HG03575 (cell line): ENCODE measurements at regions not wholly inside any gene's neighbourhood (a gene's known extent, or its start where the extent isn't known, plus 50 kb on each side); places are given as distances from the start of the nearest gene placed in this dataset.
A peak's percentile ranks its signal among the peaks of the same experiment; 100 is the strongest.

Experiments
- ATAC-seq: cut with Tn5 transposase; IDR thresholded peaks from one replicate; pipeline ENCODE4 v1.9.1; 2021; ENCODE audit not compliant: unreplicated experiment, insufficient number of reproducible peaks, low FRiP score; ENCODE audit errors: extremely low read depth

- no peak for ATAC-seq
These were observed 508.0 kb downstream of the MDFIC start for GRCh38 chr7:115429918-115430317.

GRCh38 chr7:115417662-115418061 is 495.8 kb downstream of the MDFIC start:
- ATAC-seq, result no peak

- ATAC-seq, result peak; percentile 98
These were observed 489.2 kb downstream of the MDFIC start for GRCh38 chr7:115410972-115411686.

- no peak for ATAC-seq
These were observed 488.5 kb downstream of the MDFIC start for GRCh38 chr7:115410434-115410820.

- no peak for ATAC-seq
These were observed 488.0 kb downstream of the MDFIC start for GRCh38 chr7:115409682-115410433.

GRCh38 chr7:115406219-115406618 is 484.3 kb downstream of the MDFIC start:
- no peak for ATAC-seq

GRCh38 chr7:115387137-115387536 is 465.2 kb downstream of the MDFIC start:
- no peak for ATAC-seq

- ATAC-seq, result no peak
These were observed 457.4 kb downstream of the MDFIC start for GRCh38 chr7:115379321-115379720.

- no peak for ATAC-seq
These were observed 447.1 kb downstream of the MDFIC start for GRCh38 chr7:115368998-115369397.

GRCh38 chr7:115363916-115364315 is 442.0 kb downstream of the MDFIC start:
- ATAC-seq, result no peak

- ATAC-seq, result no peak
These were observed 438.1 kb downstream of the MDFIC start for GRCh38 chr7:115359955-115360354.

- ATAC-seq, result no peak
These were observed 437.2 kb downstream of the MDFIC start for GRCh38 chr7:115359119-115359518.

- ATAC-seq, result no peak
These were observed 435.8 kb downstream of the MDFIC start for GRCh38 chr7:115357703-115357999.

GRCh38 chr7:115356999-115357702 is 435.3 kb downstream of the MDFIC start:
- ATAC-seq, result no peak

GRCh38 chr7:115356139-115356746 is 434.3 kb downstream of the MDFIC start:
- no peak for ATAC-seq

- ATAC-seq, result no peak
These were observed 433.0 kb downstream of the MDFIC start for GRCh38 chr7:115354925-115355324.

- no peak for ATAC-seq
These were observed 430.5 kb downstream of the MDFIC start for GRCh38 chr7:115352375-115352774.

- no peak for ATAC-seq
These were observed 428.9 kb downstream of the MDFIC start for GRCh38 chr7:115350764-115351163.

- no peak for ATAC-seq
These were observed 427.7 kb downstream of the MDFIC start for GRCh38 chr7:115349635-115350034.

- ATAC-seq, result no peak
These were observed 424.8 kb downstream of the MDFIC start for GRCh38 chr7:115346685-115347084.
